G401.6 (cell line): ENCODE measurements at regions not wholly inside any gene's neighbourhood (a gene's known extent, or its start where the extent isn't known, plus 50 kb on each side); places are given as distances from the start of the nearest gene placed in this dataset.
"Not testable (repeated sequence)": the region's sequence is repeated elsewhere in the genome, so short reads cannot be mapped to it uniquely, and the experiment has no call there.

Experiments used
- FAIRE-seq: peaks from 2 replicates; lab custom pipeline; 2012; peaks lifted over from hg19 to GRCh38; lab: Jason Lieb, UNC

- no peak for FAIRE-seq
These were observed 97.4 kb downstream of the EMB start for GRCh38 chr5:50343715-50344114.

- FAIRE-seq: no peak
These were observed 100.3 kb downstream of the EMB start for GRCh38 chr5:50340757-50341156.

- FAIRE-seq: not testable (repeated sequence)
These were observed 110.5 kb downstream of the EMB start for GRCh38 chr5:50330633-50331032.

- no peak for FAIRE-seq
These were observed 112.8 kb downstream of the EMB start for GRCh38 chr5:50328193-50328729.

- peak; percentile 89 for FAIRE-seq
These were observed 115.8 kb downstream of the EMB start for GRCh38 chr5:50325237-50325832.

GRCh38 chr5:50320131-50320749 lies 120.8 kb downstream of the EMB start:
- FAIRE-seq: no peak

GRCh38 chr5:50318220-50318619 lies 122.9 kb downstream of the EMB start:
- FAIRE-seq: no peak

- FAIRE-seq: not testable (repeated sequence)
These were observed 134.6 kb downstream of the EMB start for GRCh38 chr5:50306488-50306887.

- no peak for FAIRE-seq
These were observed 138.1 kb downstream of the EMB start for GRCh38 chr5:50302815-50303490.

GRCh38 chr5:50301756-50302155 lies 139.3 kb downstream of the EMB start:
- no peak for FAIRE-seq

- FAIRE-seq: no peak
These were observed 140.2 kb downstream of the EMB start for GRCh38 chr5:50300878-50301277.

GRCh38 chr5:50299896-50300295 lies 141.2 kb downstream of the EMB start:
- no peak for FAIRE-seq

- no peak for FAIRE-seq
These were observed 148.2 kb downstream of the EMB start for GRCh38 chr5:50292735-50293394.

GRCh38 chr5:50280461-50280860 lies 160.6 kb downstream of the EMB start:
- FAIRE-seq: not testable (repeated sequence)
